DND-41 (cell line): ENCODE measurements at regions not wholly inside any gene's neighbourhood (a gene's known extent, or its start where the extent isn't known, plus 50 kb on each side); places are given as distances from the start of the nearest gene placed in this dataset.

Source experiments
- CTCF ChIP-seq: IDR thresholded peaks from 2 replicates; pipeline ENCODE4 v1.5.1; 2012; ENCODE audit warnings: borderline replicate concordance, low read length, moderate library complexity, mild to moderate bottlenecking; ENCODE audit not compliant: poor library complexity, severe bottlenecking; ENCODE audit errors: extremely low read depth
- EZH2 ChIP-seq: IDR thresholded peaks from 3 replicates; pipeline ENCODE4 v1.6.1; 2012; ENCODE audit warnings: borderline replicate concordance, low read depth, mild to moderate bottlenecking, moderate library complexity, low read length, inconsistent platforms; ENCODE audit not compliant: severe bottlenecking

DNA sequence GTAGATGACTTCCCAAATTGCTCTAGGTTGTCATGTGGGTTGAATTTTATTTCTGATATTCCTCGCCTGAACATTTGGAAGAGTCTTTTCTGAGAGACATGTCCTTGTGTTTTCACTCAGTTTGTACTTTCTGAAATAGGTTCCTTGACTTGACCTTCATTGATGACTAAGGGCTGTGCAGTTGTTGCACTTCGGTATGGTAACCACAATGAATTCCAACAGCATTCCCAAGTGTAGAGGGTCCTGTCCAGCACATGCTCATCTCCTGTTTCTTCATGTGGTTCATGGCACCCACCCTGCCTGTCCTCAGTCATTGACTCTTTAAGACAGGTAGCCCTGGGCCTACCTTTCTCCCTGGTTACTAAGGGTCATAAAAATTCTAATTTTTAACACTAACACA lies 527.8 kb downstream of the MTRR start:
- TF ChIP-seq EZH2 (no peak), CTCF (no peak)
